Left lung (tissue), 4 donors: ENCODE measurements at regions not wholly inside any gene's neighbourhood (a gene's known extent, or its start where the extent isn't known, plus 50 kb on each side); places are given as distances from the start of the nearest gene placed in this dataset.

ENCODE experiments used
- ATAC-seq: fragments of 200-7000 bp; cut with Tn5 transposase; one replicate; pipeline ENCODE4 v1.9.1; 2020; ENCODE audit warnings: moderate library complexity
- DNase-seq, 4 donors: peaks; one replicate each; pipeline ENCODE4 v3.0.0-alpha.2; 2013 to 2020
- H3K27ac ChIP-seq, 2 donors: fragments of 200-600 bp; sonication (generic) in 1 of 2; one replicate each; pipeline versions ENCODE4 v1.5.0 to v1.8.0; 2020 to 2021
- H3K27me3 ChIP-seq, 2 donors: fragments of 200-600 bp; sonication (generic) in 1 of 2; one replicate each; pipeline versions ENCODE4 v1.5.0 to v1.8.0; 2020 to 2021
- H3K36me3 ChIP-seq, 2 donors: fragments of 200-600 bp; sonication (generic) in 1 of 2; one replicate each; pipeline versions ENCODE4 v1.5.0 to v1.8.0; 2020 to 2021
- H3K4me1 ChIP-seq, 2 donors: fragments of 200-600 bp; one replicate each; pipeline ENCODE4 v1.8.0; 2021
- H3K4me3 ChIP-seq, 2 donors: fragments of 200-600 bp; sonication (generic) in 1 of 2; one replicate each; pipeline versions ENCODE4 v1.5.0 to v1.8.0; 2020 to 2021; ENCODE audit warnings: mild to moderate bottlenecking in 1 of 2
- H3K9me3 ChIP-seq, 2 donors: fragments of 200-600 bp; sonication (generic) in 1 of 2; one replicate each; pipeline versions ENCODE4 v1.5.0 to v1.8.0; 2020 to 2021
- CTCF ChIP-seq, 2 donors: fragments of 200-600 bp; sonication (generic) in 1 of 2; IDR thresholded peaks; one replicate each; pipeline versions ENCODE4 v1.5.0 to v1.8.0; 2021; ENCODE audit warnings: antibody characterized with exemption in 2 of 2
- intact Hi-C, 2 donors: fragments of 100-400 bp; cut with DNase I; formaldehyde crosslinking; loops; one replicate each; pipeline versions ENCODE4 v1.11.2 to v1.14.2; 2022
- donor health status: DM: no; HTN: yes; CAD: no.
- donor health status: DM: no; HTN: no; CAD: no.

- no peak overlapping the region for H3K4me3 ChIP-seq
- H3K27ac ChIP-seq: no peak overlapping the region
- TF ChIP-seq CTCF (IDR thresholded peaks at IDR 0.05): no peak
- no peak for ATAC-seq
- no peak for DNase-seq
- intact Hi-C loops: no loop called here
- no peaks in the 10 kb centered on the region for H3K9me3 ChIP-seq
- H3K27me3 ChIP-seq: no peaks in the 10 kb centered on the region
- no peaks in the 10 kb centered on the region for H3K36me3 ChIP-seq
- H3K4me1 ChIP-seq: no peaks in the 10 kb centered on the region
Observed at GRCh38 chr1:81545734-81546133, 255.0 kb upstream of the ADGRL2 start.

- no peak overlapping the region for H3K4me3 ChIP-seq
- H3K4me1 ChIP-seq: no peaks in the 10 kb centered on the region
- no peaks in the 10 kb centered on the region for H3K27me3 ChIP-seq
- DNase-seq: no peak
- no peaks in the 10 kb centered on the region for H3K9me3 ChIP-seq
- no peak overlapping the region for H3K27ac ChIP-seq
- intact Hi-C loops: no loop called here
- ATAC-seq: no peak
- TF ChIP-seq CTCF (IDR thresholded peaks at IDR 0.05): no peak
- no peaks in the 10 kb centered on the region for H3K36me3 ChIP-seq
Observed at GRCh38 chr1:81543764-81544163, 257.0 kb upstream of the ADGRL2 start.

- Histone ChIP-seq H3K36me3 (no peaks in the 10 kb centered on the region), H3K4me1 (no peaks in the 10 kb centered on the region), H3K27ac (no peak overlapping the region), H3K4me3 (no peak overlapping the region), H3K9me3 (no peaks in the 10 kb centered on the region), H3K27me3 (no peaks in the 10 kb centered on the region)
- intact Hi-C loops: no loop called here
- no peak for TF ChIP-seq CTCF (IDR thresholded peaks at IDR 0.05)
- no peak for ATAC-seq
- no peak for DNase-seq
Observed at GRCh38 chr1:81542196-81542595, 258.5 kb upstream of the ADGRL2 start.

DNA sequence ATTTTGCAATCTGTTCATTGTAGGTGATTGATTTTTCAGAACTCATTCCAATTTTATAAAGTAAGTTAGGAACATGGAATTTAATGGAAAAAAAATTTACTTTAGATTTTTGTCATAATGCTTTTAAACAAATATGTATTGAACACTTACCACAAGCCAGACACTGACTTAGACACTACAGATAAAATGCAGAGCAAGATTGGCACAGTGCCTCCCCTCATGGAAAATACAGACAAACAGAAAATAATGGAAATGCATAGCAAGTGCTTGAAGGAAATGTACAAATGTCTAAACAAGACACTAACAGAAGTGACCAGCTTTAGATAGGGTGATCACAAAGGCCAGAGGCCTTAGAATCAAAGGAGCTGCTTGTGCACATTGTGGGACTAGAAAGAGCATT, 260.5 kb upstream of the ADGRL2 start:
- intact Hi-C loops: no loop called here
- TF ChIP-seq CTCF (IDR thresholded peaks at IDR 0.05): no peak

GRCh38 chr1:81529014-81529413, 271.7 kb upstream of the ADGRL2 start:
- Histone ChIP-seq H3K4me3 (no peak overlapping the region), H3K27me3 (no peaks in the 10 kb centered on the region), H3K27ac (no peak overlapping the region), H3K36me3 (no peaks in the 10 kb centered on the region), H3K4me1 (no peaks in the 10 kb centered on the region), H3K9me3 (no peaks in the 10 kb centered on the region)
- no peak for TF ChIP-seq CTCF (IDR thresholded peaks at IDR 0.05)
- DNase-seq (no peak), ATAC-seq (no peak)
- intact Hi-C loops: no loop called here

More for the DNA sequence above, 260.5 kb upstream of the ADGRL2 start:
- Histone ChIP-seq H3K27ac (no peak overlapping the region), H3K27me3 (no peaks in the 10 kb centered on the region), H3K4me3 (no peak overlapping the region), H3K4me1 (no peaks in the 10 kb centered on the region), H3K36me3 (no peaks in the 10 kb centered on the region), H3K9me3 (no peaks in the 10 kb centered on the region)
- DNase-seq (no peak), ATAC-seq (no peak)
